ENCODE measurements at regions not wholly inside any gene's neighbourhood (a gene's known extent, or its start where the extent isn't known, plus 50 kb on each side); places are given as distances from the start of the nearest gene placed in this dataset.

GRCh38 chr7:115505136-115505535 is 525.4 kb downstream of the TFEC start:
- TF ChIP-seq CTCF (IDR thresholded peaks at IDR 0.05; ENCODE audit: insufficient read depth, low read length) (no peak), GABPA (IDR thresholded peaks at IDR 0.05; ENCODE audit: low read depth) (no peak), POLR2AphosphoS5 (IDR thresholded peaks at IDR 0.05; ENCODE audit: low read depth) (no peak)

Measured in HL-60 (cell line).